ENCODE measurements at regions not wholly inside any gene's neighbourhood (a gene's known extent, or its start where the extent isn't known, plus 50 kb on each side); places are given as distances from the start of the nearest gene placed in this dataset.
"Not testable (repeated sequence)": the region's sequence is repeated elsewhere in the genome, so short reads cannot be mapped to it uniquely, and the experiment has no call there.

DNA sequence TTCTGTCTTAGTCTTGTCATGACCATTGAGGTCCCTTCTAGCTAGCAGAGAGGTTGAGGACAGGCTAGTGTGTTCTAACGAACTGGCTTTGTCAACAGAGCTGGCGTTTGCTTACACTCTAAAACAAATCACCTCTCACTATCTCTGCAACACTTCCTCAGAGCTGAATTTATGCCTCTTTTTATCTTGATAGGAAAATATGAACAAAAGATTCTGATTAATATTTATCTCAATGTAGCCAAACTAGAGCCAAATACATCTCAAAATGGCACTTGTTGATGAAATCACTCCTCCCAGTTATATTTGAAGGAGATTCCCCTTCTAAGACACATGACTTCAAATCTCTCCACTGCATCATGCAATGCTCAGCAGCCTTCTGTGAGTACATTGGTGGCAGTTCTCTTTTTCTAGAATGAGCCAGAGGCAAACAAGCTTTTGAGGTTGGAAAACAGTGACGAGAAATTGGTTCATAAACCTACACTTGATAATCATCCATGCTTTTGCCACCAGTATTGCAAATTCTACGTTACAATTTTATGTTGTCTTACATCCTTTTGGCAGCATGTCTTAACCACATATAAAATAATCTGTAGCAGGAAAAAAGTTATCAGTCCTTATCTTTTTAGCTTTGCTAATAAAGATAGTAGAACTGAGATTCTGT, 615.7 kb upstream of the CITED2 start:
- no peak for DNase-seq (ENCODE audit: low spot score)

DNA sequence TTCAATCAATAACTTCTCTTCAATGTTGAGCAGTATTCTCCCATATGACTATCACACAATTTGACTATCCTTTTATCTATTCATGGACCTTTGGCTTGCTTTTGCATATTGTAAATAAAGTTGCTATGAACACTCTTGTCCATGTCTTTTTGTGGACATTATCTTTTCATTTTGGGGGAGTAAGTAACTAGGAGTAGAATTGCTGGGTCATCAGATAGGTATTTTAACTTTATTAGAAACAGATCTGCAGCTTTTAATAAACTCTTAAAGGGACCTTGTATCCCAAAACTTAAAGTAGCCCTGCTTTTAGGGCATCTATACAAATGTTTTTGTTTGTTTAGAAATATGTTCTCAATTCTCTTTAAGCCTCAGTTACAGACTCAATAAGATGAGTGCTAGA, 614.2 kb upstream of the CITED2 start:
- DNase-seq (ENCODE audit: low spot score) = no peak

DNA sequence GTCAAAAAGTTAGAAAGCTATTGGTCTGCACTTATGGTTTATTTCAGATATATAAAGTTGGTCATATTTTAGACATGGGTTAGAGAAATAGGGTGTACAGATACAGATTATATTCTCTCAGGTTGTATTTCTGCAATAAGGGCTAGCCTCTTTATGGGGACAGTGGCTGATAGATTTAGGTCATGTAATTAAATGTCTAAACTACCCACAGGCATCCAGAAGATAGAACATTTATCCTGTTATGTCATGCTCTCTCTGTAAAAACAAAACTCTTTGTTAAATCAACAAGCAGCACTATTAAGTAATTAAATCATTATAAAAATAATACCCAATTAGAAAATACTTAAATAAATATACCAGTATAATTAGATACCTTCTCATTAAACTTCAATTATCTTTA, 612.6 kb upstream of the CITED2 start:
- no peak for DNase-seq (ENCODE audit: low spot score)

DNA sequence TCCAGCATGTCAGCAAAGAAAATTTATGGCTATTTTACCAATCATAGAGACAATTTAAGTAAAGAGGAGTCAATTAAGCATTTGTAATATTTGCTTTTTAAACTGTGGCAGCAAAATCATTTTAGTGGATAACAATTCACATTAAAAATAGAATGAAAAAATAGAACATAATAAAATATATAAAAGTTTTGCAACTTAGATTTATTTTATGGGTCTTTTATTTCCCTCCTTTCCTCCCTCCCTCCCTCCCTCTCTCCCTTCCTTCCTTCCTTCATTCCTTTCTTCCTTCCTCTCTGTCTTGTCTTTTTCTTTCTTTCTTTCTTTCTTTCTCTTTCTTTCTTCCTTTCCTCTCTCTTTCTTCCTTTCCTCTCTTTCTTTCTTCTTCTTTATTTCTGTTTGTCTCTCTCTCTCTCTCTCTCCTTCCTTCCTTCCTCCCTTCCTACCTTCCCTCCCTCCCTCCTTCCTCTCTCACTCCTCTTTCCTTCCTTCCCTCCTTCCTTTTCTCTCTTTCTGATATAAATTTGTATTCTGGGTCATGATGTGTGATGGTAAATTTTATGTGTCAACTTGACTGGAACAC, 610.9 kb upstream of the CITED2 start:
- no peak for DNase-seq (ENCODE audit: low spot score)

DNA sequence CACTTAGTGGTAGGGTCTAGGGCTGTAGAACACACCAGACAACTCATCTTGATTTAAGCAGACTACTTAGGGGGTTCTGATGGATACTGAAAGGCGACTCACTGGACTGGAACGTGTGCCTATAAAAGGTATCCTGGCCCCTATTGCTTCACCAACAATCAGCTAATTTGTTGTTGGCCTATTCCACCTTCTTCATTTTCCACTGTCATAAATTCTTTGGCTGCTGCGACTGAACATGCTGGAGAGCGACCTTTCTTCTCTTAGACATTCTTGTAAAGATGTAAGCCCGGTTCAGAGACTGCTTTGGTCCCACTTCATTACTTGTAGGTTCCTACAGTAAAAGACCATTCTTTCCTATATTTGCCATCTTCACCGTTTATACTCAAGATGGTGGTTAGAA, 609.9 kb upstream of the CITED2 start:
- DNase-seq (ENCODE audit: low spot score) = no peak

DNA sequence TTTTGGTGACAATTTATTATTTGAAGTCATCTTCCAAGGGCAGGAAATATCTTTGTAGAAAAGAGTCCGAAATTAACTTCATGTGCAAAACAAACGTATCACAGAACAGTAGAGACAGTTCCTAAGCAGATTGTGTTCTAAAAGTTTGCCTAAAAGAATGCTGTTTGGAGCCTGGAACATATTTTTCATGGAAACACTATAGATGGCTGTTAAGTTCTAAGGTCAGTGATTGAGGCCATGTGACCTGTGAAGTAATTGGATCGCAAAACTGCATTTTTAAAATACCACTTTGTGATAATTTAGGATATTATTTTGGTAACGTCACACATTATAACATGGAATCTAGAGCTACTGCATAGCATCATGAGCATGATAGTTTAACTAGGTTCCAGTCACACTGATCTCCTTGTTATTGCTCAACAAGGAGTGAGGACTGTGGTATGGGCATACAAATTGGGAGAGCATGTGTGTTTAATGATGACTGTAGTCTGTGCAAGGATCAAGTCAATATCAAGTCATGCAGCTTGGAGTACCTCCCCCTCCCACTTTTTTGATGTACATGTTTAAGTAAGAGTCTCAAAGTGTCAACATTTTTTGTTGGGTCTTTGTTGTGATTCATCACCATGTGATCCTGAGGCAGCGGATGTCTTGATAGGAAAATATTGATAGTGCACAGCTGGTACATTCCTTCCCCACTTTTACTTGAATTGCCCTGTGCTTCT, 609.3 kb upstream of the CITED2 start:
- DNase-seq (ENCODE audit: low spot score) = no peak

DNA sequence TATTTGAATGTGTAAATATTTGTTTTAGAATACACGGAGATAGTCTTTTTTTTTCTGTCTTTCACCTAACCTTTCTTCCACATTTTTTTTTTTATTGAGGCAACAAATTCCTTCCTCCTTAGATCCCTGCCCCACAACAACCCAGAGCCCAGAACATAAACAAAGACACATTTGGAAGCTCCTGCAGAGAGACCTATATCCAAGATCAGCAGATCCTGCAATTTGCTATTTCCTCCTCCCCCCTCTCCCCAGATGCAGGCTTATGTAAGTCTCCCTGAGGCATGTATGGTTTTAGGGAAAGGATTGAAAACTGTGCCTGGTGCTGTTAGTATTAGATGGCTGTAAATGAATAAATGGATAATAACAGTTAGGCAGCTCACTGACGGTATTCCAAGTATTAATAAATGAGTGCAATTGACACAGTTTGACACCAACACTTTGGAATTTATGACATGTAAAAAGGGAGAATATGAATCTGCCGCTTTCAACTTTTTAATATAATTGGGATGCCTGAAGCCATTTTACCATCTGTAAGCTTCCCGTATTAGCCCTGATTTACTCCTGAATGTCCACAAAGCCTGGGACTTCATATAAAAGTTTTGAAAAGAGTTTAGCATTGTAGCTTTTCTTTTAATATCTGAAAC, 608.3 kb upstream of the CITED2 start:
- no peak for DNase-seq (ENCODE audit: low spot score)

DNA sequence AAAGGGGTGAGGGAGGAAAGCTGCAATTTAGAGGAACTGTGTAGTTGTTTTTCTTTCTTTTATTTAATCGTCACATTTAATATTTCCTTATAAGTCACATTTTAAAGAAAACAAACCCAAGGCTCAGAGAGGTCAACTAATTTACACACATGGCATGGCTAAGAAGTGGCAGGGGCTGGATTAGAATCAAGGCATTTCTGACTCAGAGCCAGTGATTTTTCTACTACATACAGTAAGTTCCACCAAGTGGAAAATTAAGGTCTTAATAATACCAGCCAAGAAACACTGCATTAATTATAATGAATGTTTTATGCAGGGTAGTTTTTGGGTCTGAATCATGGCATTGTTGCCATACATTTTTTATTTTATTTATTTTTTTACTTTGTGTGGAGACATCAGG, 607.7 kb upstream of the CITED2 start:
- DNase-seq (ENCODE audit: low spot score) = no peak

DNA sequence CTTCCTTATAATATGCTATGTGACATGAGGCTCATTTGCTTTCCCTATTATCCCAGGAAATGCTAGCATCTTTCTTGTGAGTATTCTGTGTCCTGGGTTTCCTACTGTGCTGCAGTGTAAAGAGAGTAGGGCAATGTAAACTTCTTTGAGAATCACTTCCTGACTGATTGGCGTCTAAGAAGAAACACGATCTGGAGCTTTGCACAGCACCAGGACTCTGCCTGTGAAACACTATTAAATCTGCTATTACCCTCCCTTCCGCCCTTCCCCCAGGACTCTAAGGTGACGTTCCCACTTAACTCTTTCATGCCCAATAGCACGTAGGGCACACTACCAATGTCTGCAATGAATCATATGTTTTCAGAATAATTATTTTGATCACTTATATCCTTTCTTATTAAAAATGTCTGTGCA, 607.3 kb upstream of the CITED2 start:
- no peak for DNase-seq (ENCODE audit: low spot score)

DNA sequence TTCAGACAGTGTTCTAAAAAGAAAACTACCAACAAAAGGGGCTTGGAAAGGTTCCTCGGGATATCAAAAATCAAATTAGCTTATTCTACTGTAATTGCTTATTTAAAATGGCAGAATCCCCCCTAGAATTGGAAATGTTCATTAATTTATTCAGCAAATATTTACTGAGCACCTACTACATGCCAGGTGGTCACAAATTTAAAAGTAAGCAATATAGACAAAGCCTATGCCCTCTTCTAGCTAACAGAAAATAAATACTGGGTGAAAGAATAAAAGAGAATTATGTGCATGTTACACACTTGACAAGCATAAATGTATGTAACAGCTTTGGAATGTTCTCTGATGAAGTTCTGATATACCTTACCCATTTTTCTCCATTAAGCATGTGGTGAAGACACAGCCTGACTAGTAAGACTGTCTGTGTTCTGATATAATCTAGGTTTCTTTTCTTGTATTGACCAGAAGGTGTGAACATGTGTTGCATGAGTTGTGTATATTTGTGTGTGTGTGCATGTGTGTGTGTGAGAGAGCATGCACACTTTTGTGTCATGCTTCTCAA, 606.7 kb upstream of the CITED2 start:
- DNase-seq (ENCODE audit: low spot score) = no peak

DNA sequence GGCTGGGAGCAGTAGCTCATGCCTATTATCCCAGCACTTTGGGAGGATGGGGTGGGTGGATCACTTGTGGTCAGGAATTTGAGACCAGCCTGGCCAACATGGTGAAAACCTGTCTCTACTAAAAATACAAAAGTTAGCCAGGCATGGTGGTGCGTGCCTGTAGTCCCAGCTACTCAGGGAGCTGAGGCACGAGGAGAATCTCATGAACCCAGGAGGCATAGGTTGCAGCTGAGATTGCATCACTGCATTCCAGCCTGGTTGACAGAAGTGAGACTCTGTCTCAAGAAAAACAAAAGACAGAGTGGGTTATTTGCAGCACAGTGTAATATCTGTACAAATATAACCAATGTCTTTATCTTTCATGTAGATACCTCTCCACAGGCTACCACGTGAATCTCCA, 606.2 kb upstream of the CITED2 start:
- not testable (repeated sequence) for DNase-seq (ENCODE audit: low spot score)

DNA sequence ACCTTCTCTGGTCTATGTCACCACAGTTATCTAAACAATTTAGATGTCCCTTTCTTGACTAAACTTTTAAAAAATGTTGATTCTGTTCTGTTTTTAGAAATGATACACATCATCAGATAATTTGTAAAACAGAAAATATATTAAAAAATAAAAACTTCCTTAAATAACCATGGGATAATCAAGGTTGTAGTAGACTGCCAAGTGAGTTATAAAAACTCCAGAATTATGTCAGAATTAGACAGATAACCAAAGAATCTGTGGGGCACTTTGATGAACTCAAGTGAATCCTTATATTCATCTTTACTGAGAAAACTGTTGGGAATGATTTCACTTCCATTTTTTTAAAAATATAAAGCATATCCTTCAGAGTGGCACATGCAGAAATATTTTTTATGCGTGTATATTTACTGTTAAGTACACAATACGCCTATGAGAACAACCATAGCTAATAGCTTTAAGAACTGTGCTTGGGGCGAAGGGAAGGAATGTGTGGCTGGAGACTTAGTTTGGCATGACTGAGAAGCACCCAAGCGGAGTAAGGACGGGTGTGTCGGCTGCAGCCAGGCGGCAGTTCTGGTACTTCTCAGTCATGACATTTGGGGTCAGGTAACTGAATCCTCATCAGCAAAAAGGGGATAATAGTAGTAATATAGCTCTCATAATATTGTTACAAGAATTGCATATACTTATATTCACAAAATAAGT, 604.7 kb upstream of the CITED2 start:
- DNase-seq (ENCODE audit: low spot score) = no peak

DNA sequence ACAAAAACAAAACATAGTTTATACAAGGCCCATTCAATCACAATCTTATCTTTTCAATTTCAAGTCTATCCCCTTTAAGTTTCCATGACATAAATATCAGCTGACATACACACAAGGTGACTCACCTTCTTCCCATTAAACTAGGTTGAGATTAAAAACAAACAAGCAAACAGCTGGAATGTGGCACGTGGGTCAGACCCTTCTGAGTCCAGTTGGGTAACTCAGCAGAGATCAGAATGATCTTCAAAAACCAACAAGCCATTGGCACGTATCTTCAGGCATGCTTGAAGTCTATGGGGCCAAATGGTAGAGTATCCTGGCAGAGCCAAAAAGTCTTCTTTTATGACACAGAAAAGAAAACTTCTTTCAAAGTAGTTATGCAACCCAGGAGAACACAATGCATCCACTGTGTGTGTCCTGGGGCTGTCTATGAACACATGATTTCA, 603.5 kb upstream of the CITED2 start:
- no peak for DNase-seq (ENCODE audit: low spot score)

DNA sequence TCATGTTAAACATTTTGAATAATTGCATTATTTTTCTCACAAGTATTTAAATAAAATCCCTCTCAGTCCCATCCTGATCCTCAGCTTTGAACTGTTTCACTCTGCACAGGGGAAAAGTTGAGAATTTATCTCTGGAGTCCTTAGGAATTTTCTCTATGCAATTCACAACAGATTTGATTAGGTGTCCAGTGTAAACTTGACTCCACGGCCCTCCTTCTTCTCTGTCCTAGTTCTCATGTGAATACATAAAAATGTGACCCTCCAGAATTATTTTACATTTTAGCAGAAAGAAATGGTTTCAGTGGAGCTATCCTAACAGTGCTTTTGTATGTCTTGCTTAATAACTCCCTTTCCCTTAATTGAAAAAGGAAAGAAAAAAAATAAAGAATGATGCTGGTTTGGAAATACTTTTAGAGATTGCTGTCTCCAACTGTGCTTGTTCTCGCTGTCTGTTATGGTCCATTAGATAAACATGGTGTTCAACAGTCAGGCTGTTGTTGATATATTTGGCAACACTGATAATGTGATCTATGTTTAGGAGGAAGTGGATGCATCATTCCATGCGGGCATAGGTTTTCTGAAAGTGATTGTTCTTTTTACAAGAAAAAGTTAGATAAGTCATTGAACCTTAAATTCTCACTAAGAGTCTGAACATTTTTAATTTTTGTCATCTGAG, 599.4 kb upstream of the CITED2 start:
- no peak for DNase-seq (ENCODE audit: low spot score)

DNA sequence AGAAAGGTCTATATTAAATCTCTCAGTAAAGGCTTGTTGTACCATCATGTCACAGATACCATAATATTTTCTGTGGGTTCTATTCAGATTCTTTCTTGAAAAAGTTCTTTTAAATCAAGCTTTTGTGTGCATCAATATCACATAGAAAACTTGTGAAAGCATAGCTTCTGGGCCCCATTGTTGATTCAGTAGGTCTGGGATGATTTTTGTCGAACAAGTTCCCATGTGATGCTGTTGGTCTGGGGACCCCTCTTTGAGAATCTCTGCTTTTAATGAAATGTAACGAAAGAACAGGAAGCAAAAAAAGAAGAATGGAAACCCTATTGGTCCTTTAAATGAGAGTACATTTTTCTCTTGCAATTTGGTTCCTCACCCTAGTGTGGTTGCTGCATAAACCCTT, 597.7 kb upstream of the CITED2 start:
- DNase-seq (ENCODE audit: low spot score) = no peak

DNA sequence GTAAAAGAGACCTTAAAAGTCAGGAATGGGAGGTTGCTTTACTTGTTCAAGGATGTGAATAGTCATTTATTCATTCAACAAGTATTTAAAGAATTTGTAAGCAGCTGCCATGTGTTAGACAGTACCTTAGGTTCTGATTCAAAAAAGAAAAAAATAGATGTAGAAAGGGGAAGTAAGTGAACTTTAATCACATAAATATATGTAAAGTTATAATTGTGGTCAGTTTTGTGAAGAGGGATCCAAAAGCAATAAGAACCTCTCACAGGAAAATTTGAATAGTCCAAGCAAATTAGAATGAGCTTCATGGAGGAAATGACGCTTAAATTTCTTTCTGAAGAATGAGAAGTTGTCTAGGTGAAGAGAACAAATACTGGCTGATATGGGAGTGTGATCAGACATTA, 596.1 kb upstream of the CITED2 start:
- DNase-seq (ENCODE audit: low spot score) = no peak

DNA sequence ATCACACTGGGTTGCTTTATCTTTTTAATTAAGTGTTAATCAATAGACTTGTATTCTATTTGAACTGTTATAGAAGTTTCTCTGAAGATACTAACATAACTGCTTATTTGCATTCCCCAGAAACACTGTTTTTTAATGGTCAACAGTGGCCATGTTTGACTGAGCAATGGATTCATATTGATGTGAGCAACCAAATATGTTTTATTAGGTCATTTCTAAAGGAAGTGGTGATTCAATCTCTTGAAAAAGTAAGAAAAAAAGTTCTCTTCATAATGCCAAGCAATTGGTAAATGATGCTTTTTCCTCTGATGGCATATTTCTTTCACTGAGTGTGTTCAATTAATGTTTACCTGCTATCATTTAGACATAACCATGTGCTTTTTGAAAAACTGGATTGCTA, 593.0 kb upstream of the CITED2 start:
- DNase-seq (ENCODE audit: low spot score) = no peak

DNA sequence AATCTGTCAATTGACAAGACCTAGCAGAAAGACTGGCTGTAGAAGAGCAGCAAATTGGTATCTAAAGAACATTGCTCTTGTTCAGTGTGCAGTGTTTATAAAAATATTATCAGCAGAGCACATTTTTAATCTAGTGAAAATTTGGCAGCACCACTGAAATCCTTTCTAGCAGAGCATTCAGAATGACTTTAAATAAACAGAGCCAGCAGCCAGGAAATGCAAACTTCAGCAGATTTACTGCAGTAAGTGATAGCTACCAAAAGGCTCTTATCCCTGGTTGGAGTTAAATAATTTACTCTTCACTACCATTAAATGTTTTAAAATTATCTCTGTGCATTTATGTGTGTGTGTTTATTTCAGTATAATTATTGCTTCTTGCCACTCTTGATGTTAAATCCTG, 590.9 kb upstream of the CITED2 start:
- DNase-seq (ENCODE audit: low spot score) = no peak

DNA sequence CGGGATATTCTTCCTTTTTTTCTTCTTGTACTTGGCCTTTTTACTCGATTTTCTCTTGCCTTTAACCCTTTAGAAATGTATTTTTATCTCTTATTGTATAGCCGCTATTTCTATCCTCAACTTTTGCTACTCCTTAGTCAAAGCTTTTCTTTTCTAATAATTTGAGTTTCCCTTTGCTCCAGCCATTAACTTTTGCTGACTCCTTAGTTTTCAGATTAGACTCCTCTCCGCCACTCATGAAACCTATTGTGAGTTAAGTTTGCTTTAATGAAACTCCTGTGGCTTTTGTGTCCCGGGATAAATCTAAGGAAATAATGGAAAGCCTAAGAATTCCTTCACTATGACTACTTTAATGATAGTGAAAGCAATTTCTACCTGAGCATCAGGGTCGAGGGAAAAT, 590.3 kb upstream of the CITED2 start:
- no peak for DNase-seq (ENCODE audit: low spot score)

DNA sequence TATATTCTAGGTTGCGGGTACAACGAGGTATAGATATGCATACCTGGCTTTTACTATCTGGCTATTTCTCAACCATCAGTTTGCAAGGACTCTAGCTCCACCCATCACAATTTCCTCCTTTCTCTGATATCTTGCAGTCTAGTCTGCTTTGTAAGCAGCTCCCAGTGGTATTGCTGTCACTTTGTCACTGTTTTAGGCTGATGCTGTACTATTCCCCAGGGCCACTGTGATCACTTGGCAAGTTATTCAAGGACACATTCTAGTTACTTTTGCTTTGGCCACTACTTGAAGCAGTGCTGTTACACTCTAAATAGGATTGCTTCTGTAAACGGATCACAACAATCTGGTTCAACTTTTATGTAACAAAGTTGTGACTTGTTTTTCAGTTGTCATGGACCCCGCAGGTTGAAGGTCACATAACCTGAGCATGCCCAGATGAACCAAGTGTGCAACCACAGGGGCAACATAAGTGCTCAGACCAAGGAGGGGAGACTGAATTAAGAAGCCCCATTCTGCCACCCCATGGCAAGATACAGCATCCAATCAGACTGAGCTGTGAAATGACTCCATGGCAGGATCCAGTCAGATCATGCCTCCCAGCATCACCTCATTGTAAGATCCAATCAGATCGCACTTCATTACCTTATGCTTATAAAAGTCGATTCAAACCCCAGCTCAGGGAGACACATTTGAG, 588.4 kb upstream of the CITED2 start:
- DNase-seq (ENCODE audit: low spot score) = no peak

DNA sequence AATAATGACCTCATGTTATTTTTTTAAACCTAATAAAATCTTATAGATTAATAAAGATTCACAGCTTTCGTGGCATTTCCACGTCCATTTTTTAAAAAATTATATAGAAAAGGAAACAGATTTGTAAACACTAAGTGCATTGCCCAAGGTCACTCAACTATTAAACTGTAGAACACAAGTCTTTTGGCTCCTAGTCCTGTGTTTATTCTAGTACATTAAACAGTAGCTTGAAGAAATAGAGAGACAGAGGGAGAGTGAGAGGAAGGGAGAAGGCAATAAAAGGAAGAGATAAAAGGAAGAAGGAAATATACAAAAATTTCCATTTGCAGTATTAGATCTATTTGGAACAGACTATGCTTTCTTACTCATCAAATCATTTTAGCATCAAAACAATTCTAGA, 586.7 kb upstream of the CITED2 start:
- DNase-seq (ENCODE audit: low spot score) = no peak

Measured in D341Med (cell line).